Thyroid gland (tissue), 4 donors: ENCODE measurements at regions not wholly inside any gene's neighbourhood (a gene's known extent, or its start where the extent isn't known, plus 50 kb on each side); places are given as distances from the start of the nearest gene placed in this dataset.
A peak's percentile ranks its signal among the peaks of the same experiment; 100 is the strongest.

ENCODE experiments used
- DNase-seq, 2 donors: peaks; one replicate each; pipeline ENCODE4 v3.0.0-alpha.2; 2019
- H3K27ac ChIP-seq, 3 donors: fragments of 200-600 bp; sonication (generic); 1 replicate in 2 of 3; 2 replicates in 1 of 3; pipeline ENCODE4 v1.5.1; 2016 to 2019; ENCODE audit warnings: mild to moderate bottlenecking in 1 of 3, moderate library complexity in 1 of 3
- H3K27me3 ChIP-seq: fragments of 200-600 bp; sonication (generic); one replicate; pipeline ENCODE4 v1.5.1; 2019
- H3K36me3 ChIP-seq, 2 donors: fragments of 200-600 bp; sonication (generic); one replicate each; pipeline ENCODE4 v1.5.1; 2016 to 2019
- H3K4me1 ChIP-seq, 2 donors: fragments of 200-600 bp; sonication (generic); one replicate each; pipeline ENCODE4 v1.5.1; 2017 to 2019
- H3K4me3 ChIP-seq, 3 donors: fragments of 200-600 bp; sonication (generic); replicated peaks in 1 of 3; 1 replicate in 2 of 3; 2 replicates in 1 of 3; pipeline ENCODE4 v1.5.1; 2016; ENCODE audit warnings: mild to moderate bottlenecking in 1 of 3
- H3K9me3 ChIP-seq: fragments of 200-600 bp; sonication (generic); one replicate; pipeline ENCODE4 v1.5.1; 2017
- CTCF ChIP-seq, 6 experiments: fragments of 200-600 bp in 3 of 6; fragments of 450-650 bp in 3 of 6; sonication (generic) in 3 of 6; IDR thresholded peaks; one replicate each; pipeline ENCODE4 v1.5.1; 2016 to 2019; ENCODE audit warnings: antibody characterized with exemption in 6 of 6, mild to moderate bottlenecking in 2 of 6, inconsistent platforms in 1 of 6, moderate library complexity in 1 of 6
- POLR2A ChIP-seq, 2 donors: fragments of 450-650 bp; IDR thresholded peaks; one replicate each; pipeline ENCODE4 v1.6.1; 2017; ENCODE audit warnings: antibody characterized with exemption in 2 of 2, mild to moderate bottlenecking in 2 of 2, moderate library complexity in 1 of 2
- WGBS, 2 donors: methylation state at CpG; one replicate each; pipeline ENCODE4 v1.1.5; 2017; 5-methylcytosine and 5-hydroxymethylcytosine counted together
- intact Hi-C: fragments of 100-400 bp; cut with DNase I; formaldehyde crosslinking; loops from one replicate; pipeline ENCODE4 v1.15.1; 2023

- no peak overlapping the region for H3K27ac ChIP-seq
- intact Hi-C loops, result loop anchor here (5.0 kb wide), 2 partner anchors 341 to 526 kb away; no protein-coding TSS in a partner anchor
- H3K4me3 ChIP-seq, result no peak overlapping the region
- 33 to 34% methylated on average over 8 of the region's 8 CpGs for WGBS, 2 donors
- no peaks in the 10 kb centered on the region for H3K4me1 ChIP-seq
- H3K9me3 ChIP-seq, result no peaks in the 10 kb centered on the region
- TF ChIP-seq POLR2A (IDR thresholded peaks at IDR 0.05) (no peak), CTCF (IDR thresholded peaks at IDR 0.05) (peak; percentile 62 to 79 (median 71))
- H3K36me3 ChIP-seq, result no peaks in the 10 kb centered on the region
- peak; percentile 74 to 80 for DNase-seq
- H3K27me3 ChIP-seq, result no peaks in the 10 kb centered on the region
These were observed 102.7 kb upstream of the TBX5 start for GRCh38 chr12:114508529-114509129.

GRCh38 chr12:114506651-114507050 is 100.7 kb upstream of the TBX5 start:
- TF ChIP-seq CTCF (IDR thresholded peaks at IDR 0.05) (no peak), POLR2A (IDR thresholded peaks at IDR 0.05) (no peak)
- intact Hi-C loops, result loop anchor here (5.0 kb wide), 2 partner anchors 339 to 524 kb away; no protein-coding TSS in a partner anchor
- 52 to 59% methylated on average over 6 of the region's 6 CpGs for WGBS, 2 donors

GRCh38 chr12:114504311-114504710 is 98.4 kb upstream of the TBX5 start:
- H3K27me3 ChIP-seq, result no peaks in the 10 kb centered on the region
- TF ChIP-seq POLR2A (IDR thresholded peaks at IDR 0.05) (no peak), CTCF (IDR thresholded peaks at IDR 0.05) (no peak)
- intact Hi-C loops, result no loop called here
- H3K36me3 ChIP-seq, result no peaks in the 10 kb centered on the region
- H3K4me1 ChIP-seq, result no peaks in the 10 kb centered on the region
- H3K27ac ChIP-seq, result no peak overlapping the region
- WGBS, 2 donors, result 26 to 38% methylated on average over 3 of the region's 3 CpGs
- no peaks in the 10 kb centered on the region for H3K9me3 ChIP-seq
- H3K4me3 ChIP-seq, result no peak overlapping the region
- DNase-seq, result no peak

More at GRCh38 chr12:114506651-114507050, 100.7 kb upstream of the TBX5 start:
- Histone ChIP-seq H3K4me3 (no peak overlapping the region), H3K27ac (no peak overlapping the region), H3K36me3 (no peaks in the 10 kb centered on the region), H3K27me3 (no peaks in the 10 kb centered on the region), H3K4me1 (no peaks in the 10 kb centered on the region), H3K9me3 (no peaks in the 10 kb centered on the region)
- DNase-seq, result no peak

- no peak overlapping the region for H3K4me3 ChIP-seq
- intact Hi-C loops, result no loop called here
- no peaks in the 10 kb centered on the region for H3K4me1 ChIP-seq
- 24 to 25% methylated on average over 7 of the region's 7 CpGs for WGBS, 2 donors
- no peaks in the 10 kb centered on the region for H3K36me3 ChIP-seq
- no peak overlapping the region for H3K27ac ChIP-seq
- no peaks in the 10 kb centered on the region for H3K9me3 ChIP-seq
- TF ChIP-seq POLR2A (IDR thresholded peaks at IDR 0.05), result no peak
- no peak for TF ChIP-seq CTCF (IDR thresholded peaks at IDR 0.05)
- H3K27me3 ChIP-seq, result no peaks in the 10 kb centered on the region
- DNase-seq, result no peak
These were observed 95.5 kb upstream of the TBX5 start for GRCh38 chr12:114501474-114501807.

- H3K27ac ChIP-seq, result no peak overlapping the region
- no peaks in the 10 kb centered on the region for H3K9me3 ChIP-seq
- no peak overlapping the region for H3K4me3 ChIP-seq
- intact Hi-C loops, result no loop called here
- H3K27me3 ChIP-seq, result no peaks in the 10 kb centered on the region
- 5 to 12% methylated on average over 20 of the region's 20 CpGs for WGBS, 2 donors
- H3K4me1 ChIP-seq, result no peaks in the 10 kb centered on the region
- H3K36me3 ChIP-seq, result no peaks in the 10 kb centered on the region
- TF ChIP-seq CTCF (IDR thresholded peaks at IDR 0.05) (no peak), POLR2A (IDR thresholded peaks at IDR 0.05) (no peak)
- no peak for DNase-seq
These were observed 95.0 kb upstream of the TBX5 start for GRCh38 chr12:114500775-114501473.
